ENCODE measurements at regions not wholly inside any gene's neighbourhood (a gene's known extent, or its start where the extent isn't known, plus 50 kb on each side); places are given as distances from the start of the nearest gene placed in this dataset.

DNA sequence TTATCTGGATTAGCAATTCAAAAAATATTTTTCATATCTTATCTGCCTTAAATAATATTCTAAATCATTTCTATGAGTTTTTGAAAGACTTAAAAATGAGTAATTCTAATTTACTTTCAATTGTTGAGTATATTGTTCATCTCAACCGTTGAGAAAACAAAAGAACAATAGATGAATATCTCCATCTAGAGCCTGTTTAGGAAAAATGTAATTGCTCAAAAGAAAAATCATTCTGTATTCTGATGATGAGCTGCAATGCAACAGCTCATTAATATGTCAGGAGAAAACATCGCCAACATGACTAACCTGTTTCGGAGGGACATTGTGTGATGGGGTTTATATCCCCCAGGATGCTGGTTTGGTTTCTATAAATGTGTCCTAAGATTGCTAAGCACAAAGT is 417.6 kb downstream of the SUCLG1 start:
- H3K4me3 ChIP-seq (ENCODE audit: low read length), result no peak overlapping the region
- TF ChIP-seq, protein P1, sequence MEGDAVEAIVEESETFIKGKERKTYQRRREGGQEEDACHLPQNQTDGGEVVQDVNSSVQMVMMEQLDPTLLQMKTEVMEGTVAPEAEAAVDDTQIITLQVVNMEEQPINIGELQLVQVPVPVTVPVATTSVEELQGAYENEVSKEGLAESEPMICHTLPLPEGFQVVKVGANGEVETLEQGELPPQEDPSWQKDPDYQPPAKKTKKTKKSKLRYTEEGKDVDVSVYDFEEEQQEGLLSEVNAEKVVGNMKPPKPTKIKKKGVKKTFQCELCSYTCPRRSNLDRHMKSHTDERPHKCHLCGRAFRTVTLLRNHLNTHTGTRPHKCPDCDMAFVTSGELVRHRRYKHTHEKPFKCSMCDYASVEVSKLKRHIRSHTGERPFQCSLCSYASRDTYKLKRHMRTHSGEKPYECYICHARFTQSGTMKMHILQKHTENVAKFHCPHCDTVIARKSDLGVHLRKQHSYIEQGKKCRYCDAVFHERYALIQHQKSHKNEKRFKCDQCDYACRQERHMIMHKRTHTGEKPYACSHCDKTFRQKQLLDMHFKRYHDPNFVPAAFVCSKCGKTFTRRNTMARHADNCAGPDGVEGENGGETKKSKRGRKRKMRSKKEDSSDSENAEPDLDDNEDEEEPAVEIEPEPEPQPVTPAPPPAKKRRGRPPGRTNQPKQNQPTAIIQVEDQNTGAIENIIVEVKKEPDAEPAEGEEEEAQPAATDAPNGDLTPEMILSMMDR (conservative IDR thresholded peaks at IDR 0.05; ENCODE audit: low read depth, low read length), result no peak
- no peak for DNase-seq (ENCODE audit: low read depth)

DNA sequence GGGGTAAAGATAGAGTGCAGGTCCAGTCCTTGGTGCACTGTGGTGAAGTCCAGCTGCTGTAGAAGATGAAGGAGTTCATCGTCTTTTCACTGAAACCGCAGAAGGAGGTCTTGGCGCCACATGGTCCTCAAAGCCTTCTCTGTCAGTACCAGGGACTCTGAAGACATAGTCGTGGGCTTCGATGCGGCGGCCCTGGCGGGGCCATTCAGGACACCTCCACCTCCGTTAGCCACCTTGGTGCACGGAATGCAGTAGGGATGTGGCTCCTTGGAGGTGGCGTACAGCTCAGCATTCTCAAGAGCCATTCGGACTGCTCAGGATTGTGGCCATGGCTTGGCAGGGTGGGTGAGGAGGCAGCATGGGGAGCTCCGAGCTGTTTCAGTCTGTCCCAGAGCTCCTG is 418.8 kb downstream of the SUCLG1 start:
- no peak overlapping the region for H3K4me3 ChIP-seq (ENCODE audit: low read length)
- TF ChIP-seq, protein P1 (conservative IDR thresholded peaks at IDR 0.05; ENCODE audit: low read depth, low read length), result no peak
- no peak for DNase-seq (ENCODE audit: low read depth)

DNA sequence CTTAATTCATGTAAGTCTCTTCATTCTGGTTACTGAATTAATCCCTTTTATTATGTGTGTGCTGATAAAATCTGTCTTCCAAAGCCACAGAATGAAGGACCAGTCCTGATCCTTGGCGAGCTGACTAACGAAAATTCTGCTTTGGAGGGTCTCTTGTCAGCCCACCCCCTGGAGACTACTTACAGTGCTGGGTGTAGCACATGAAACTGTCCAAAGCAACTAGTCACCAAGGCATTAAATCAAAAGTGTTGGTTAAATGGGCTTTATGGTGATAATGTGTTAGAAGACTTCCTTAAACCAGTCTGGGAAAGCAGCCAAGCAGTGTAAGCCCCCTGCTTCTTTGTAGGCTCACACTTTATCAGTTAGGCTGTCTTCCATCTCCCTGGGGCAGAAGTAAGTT is 420.2 kb downstream of the SUCLG1 start:
- peak; percentile 94 for DNase-seq (ENCODE audit: low read depth)
- TF ChIP-seq, protein P1 (conservative IDR thresholded peaks at IDR 0.05; ENCODE audit: low read depth, low read length), result no peak
- no peak overlapping the region for H3K4me3 ChIP-seq (ENCODE audit: low read length)

DNA sequence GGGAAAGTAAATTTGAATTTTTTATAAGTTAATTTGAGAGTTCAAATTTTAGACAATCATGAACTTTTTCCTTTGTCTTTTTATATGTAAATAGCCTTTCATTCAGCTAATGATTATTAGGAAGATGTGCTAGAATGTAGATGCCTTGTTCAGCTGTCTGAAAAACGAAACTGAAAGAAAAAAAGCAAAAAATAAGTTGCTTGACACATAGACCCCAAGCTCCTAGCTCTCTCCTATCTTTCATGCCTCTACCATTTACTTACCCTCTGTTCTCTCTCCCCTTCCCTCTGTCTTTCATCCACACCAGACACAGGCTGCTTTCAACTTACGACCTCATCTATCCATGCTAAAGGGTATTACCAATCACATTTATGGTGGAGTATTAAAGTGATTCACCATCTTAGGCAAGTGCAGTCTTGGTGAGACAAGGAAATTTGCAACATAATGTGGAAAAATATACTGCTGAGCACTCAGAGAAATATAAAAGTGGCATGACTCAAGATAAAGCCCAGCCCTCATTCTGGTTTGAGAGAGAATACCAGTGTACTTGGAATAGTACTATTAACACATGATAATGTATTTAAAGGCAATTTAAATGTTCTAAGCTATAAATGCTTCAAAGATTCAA is 425.6 kb downstream of the SUCLG1 start:
- TF ChIP-seq, protein P1 (conservative IDR thresholded peaks at IDR 0.05; ENCODE audit: low read depth, low read length), result no peak
- no peak for DNase-seq (ENCODE audit: low read depth)
- H3K4me3 ChIP-seq (ENCODE audit: low read length), result no peak overlapping the region

DNA sequence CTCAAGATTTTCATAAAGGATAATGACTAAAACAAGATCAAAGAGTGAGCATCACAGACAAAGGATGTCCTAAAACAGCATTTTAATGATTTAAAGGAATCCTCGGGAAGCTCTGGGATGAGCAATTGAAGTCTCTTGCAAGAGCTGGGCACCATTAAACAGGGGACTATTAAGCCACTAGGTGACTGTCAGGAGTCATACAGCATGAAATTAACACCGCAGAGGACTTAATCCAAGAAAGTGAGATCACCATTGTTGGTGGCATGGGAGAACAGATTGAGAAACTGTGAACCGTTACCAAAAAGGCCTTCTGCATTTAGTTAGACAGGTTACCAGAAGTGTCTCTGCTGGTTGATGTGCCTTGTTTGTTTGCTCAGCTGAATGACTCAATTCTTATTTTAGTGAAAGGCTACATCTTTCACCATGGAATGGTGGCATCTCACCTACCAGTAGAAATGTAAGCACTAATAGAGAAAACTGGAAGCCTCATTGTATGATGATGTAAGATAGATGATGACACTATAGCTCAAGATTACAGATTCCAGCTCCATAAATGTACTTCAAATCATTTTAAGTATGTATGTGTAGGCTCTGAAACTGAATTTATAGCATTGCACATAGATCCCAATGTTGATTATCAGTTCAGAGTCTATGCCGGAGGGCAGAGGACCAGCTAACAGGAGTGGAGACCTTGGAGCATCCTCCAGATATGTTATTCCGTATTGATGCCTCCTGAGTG is 427.6 kb downstream of the SUCLG1 start:
- no peak for DNase-seq (ENCODE audit: low read depth)
- TF ChIP-seq, protein P1 (conservative IDR thresholded peaks at IDR 0.05; ENCODE audit: low read depth, low read length), result no peak
- H3K4me3 ChIP-seq (ENCODE audit: low read length), result no peak overlapping the region

DNA sequence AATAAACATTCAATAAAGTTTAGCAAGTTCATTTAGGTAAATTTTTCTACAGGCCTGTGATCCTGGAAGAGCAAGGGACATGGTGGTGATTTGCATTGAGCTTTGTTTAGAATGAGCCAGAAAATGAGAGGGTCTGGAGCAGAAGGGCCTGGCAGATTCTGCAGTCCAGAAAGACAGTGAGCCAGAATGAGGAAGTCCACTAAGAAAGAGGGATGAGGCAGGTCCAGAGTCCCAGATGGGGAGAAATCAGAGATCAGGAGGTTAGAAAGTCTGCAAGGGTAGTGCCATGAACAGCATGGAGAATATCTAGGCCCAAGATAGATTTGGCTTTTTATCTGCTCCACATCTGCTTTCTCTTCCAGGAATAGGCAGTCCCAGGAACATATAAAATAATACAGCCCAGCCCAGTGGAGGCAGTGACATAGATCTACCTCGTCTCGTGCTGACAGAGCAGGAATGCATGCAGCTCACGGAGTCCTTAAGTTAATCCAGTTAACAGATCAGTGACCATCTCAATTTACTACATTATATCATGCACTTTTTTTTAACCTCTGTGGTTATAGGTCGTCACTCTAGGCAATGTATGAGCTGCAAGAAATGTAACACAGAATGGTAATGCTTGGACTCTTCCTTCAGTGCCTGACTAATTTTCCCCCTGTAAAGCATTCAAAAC is 429.0 kb downstream of the SUCLG1 start:
- TF ChIP-seq, protein P1 (conservative IDR thresholded peaks at IDR 0.05; ENCODE audit: low read depth, low read length), result no peak
- DNase-seq (ENCODE audit: low read depth), result peak; percentile 46
- no peak overlapping the region for H3K4me3 ChIP-seq (ENCODE audit: low read length)
